ENCODE measurements at regions not wholly inside any gene's neighbourhood (a gene's known extent, or its start where the extent isn't known, plus 50 kb on each side); places are given as distances from the start of the nearest gene placed in this dataset.

DNA sequence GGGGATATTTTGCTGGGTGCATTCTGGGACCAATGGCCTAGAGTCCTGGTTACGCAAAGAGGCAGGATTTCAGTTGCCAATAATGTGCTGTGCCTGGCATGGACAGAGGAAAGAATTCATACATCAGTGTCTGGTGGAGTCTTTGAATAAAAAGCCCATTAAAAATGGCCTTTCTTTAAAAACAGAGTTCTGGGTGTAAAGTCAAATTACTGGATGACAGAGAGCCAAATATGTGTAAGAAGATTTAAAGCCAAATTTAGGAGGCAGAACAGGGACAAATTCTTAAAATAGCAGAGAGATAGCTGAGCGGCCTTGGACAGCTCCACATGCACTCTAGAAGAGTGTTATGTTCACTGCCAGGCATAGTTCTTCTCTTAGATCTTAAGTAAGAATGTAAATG, 60.8 kb upstream of the MEOX2 start:
- DNase-seq = no peak
- H3K27ac Mint-ChIP-seq = no peak overlapping the region
- H3K36me3 Mint-ChIP-seq = no peaks in the 10 kb centered on the region
- no peaks in the 10 kb centered on the region for H3K9me3 Mint-ChIP-seq
- H3K4me3 Mint-ChIP-seq = no peak overlapping the region
- H3K4me1 Mint-ChIP-seq = no peaks in the 10 kb centered on the region
- no peaks in the 10 kb centered on the region for H3K27me3 Mint-ChIP-seq
- no peak for ATAC-seq (ENCODE audit: low read depth in 2 of 2)

DNA sequence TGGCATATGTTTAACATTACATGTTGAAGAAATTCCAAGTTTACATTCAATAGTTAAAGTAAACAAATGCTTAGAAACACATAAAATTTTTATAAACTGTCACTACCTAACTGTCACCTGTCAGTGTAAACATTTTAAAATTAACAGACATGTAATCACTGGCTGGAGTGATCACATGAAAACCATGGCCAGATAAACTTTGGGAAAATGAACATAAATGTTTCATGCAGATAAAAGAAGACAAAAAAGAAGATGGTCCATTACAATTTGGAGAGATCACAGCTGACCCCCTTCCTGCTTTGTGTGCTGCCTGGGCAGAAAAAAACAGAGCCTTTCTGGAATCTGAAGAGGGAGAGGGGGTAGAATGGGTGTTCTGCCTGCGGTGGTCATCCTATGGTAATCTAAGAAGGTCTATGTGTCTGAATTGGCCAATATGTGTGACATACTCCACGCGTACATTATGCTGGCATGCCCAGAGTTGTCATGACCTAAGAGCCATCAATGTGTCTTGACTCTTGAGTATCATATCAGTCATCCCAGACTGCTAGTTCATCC, 57.5 kb upstream of the MEOX2 start:
- Mint-ChIP-seq H3K36me3 (no peaks in the 10 kb centered on the region), H3K9me3 (peaks cover 0 to 5% (median 0%) of the 10 kb centered on the region in 7 donors), H3K4me3 (no peak overlapping the region), H3K27me3 (no peaks in the 10 kb centered on the region), H3K4me1 (no peaks in the 10 kb centered on the region), H3K27ac (no peak overlapping the region)
- ATAC-seq (ENCODE audit: low read depth in 2 of 2) = no peak
- no peak for DNase-seq

DNA sequence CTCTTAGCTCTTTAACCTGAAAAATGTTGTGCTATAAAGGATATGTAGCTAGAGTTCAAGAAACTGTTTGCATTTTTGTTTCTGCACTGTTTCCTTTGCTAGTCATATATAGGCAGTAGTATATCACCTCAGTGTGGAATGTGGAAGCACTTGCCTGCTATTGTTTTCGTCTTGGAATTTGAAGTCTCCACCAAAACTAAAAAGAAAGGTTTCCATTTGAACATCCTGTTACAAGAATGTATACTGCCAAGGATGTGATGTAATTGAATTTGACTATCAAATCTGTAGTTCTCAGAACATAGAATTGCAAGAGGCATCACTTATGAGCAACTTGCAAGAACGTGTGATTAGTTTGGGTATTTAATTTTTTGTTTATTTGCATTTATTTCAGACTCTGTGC, 51.1 kb upstream of the MEOX2 start:
- H3K4me3 Mint-ChIP-seq = no peak overlapping the region
- H3K27ac Mint-ChIP-seq = no peak overlapping the region
- ATAC-seq (ENCODE audit: low read depth in 2 of 2) = no peak
- peaks cover 0 to 5% (median 0%) of the 10 kb centered on the region in 7 donors for H3K9me3 Mint-ChIP-seq
- no peak for DNase-seq
- no peaks in the 10 kb centered on the region for H3K27me3 Mint-ChIP-seq
- no peaks in the 10 kb centered on the region for H3K36me3 Mint-ChIP-seq
- H3K4me1 Mint-ChIP-seq = no peaks in the 10 kb centered on the region
